GM23338 (cell line): ENCODE measurements at regions not wholly inside any gene's neighbourhood (a gene's known extent, or its start where the extent isn't known, plus 50 kb on each side); places are given as distances from the start of the nearest gene placed in this dataset.

Experiments used
- ATAC-seq: fragments of 200-7000 bp; cut with Tn5 transposase; 3 replicates; pipeline ENCODE4 v1.9.1; 2020
- DNase-seq: peaks from one replicate; pipeline ENCODE4 v3.0.0-alpha.2; 2015; ENCODE audit warnings: low spot score
- H2AFZ ChIP-seq: fragments of 200-600 bp; sonication (generic); 2 replicates; pipeline ENCODE4 v1.8.0; 2016; ENCODE audit warnings: antibody characterized with exemption, mild to moderate bottlenecking, moderate library complexity
- H3F3A ChIP-seq: fragments of 200-600 bp; sonication (generic); replicated peaks from 2 replicates; pipeline ENCODE4 v1.8.0; 2017; ENCODE audit warnings: antibody characterized with exemption, mixed run types, low read depth
- H3K27ac ChIP-seq: fragments of 200-600 bp; sonication (generic); 2 replicates; pipeline ENCODE4 v1.6.1; 2016; ENCODE audit warnings: low read depth
- H3K27me3 ChIP-seq: fragments of 200-600 bp; sonication (generic); 2 replicates; pipeline ENCODE4 v1.8.0; 2016; ENCODE audit warnings: mild to moderate bottlenecking, mixed run types, moderate library complexity; ENCODE audit not compliant: insufficient read depth
- H3K36me3 ChIP-seq: fragments of 200-600 bp; sonication (generic); 2 replicates; pipeline ENCODE4 v1.8.0; 2016; ENCODE audit warnings: mild to moderate bottlenecking; ENCODE audit not compliant: insufficient read depth
- H3K4me1 ChIP-seq: fragments of 200-600 bp; sonication (generic); 2 replicates; pipeline ENCODE4 v1.8.0; 2016; ENCODE audit warnings: mild to moderate bottlenecking, moderate library complexity; ENCODE audit not compliant: insufficient read depth
- H3K4me2 ChIP-seq: fragments of 200-600 bp; sonication (generic); 2 replicates; pipeline ENCODE4 v1.7.1; 2017; ENCODE audit warnings: mixed run types
- H3K4me3 ChIP-seq: fragments of 200-600 bp; sonication (generic); 2 replicates; pipeline ENCODE4 v1.6.1; 2016; ENCODE audit warnings: mixed run types
- H3K79me2 ChIP-seq: fragments of 200-600 bp; sonication (generic); replicated peaks from 2 replicates; pipeline ENCODE4 v1.8.0; 2017; ENCODE audit warnings: mild to moderate bottlenecking; ENCODE audit not compliant: insufficient read depth
- H3K9me2 ChIP-seq: fragments of 200-600 bp; sonication (generic); 2 replicates; pipeline ENCODE4 v1.8.0; 2017; ENCODE audit not compliant: insufficient read depth
- H4K20me1 ChIP-seq: fragments of 200-600 bp; sonication (generic); replicated peaks from 2 replicates; pipeline ENCODE4 v1.8.0; 2017; ENCODE audit warnings: mild to moderate bottlenecking; ENCODE audit not compliant: insufficient read depth
- H3K27ac Mint-ChIP-seq: 2 replicates; pipeline ENCODE4 v1.8.0; 2020; ENCODE audit warnings: inconsistent platforms, mild to moderate bottlenecking, moderate library complexity, mixed read lengths
- H3K27me3 Mint-ChIP-seq: 3 replicates; pipeline ENCODE4 v1.8.0; 2022; ENCODE audit warnings: low read depth, mild to moderate bottlenecking, moderate library complexity, mixed read lengths, inconsistent platforms; ENCODE audit not compliant: insufficient read depth, poor library complexity
- H3K36me3 Mint-ChIP-seq: 3 replicates; pipeline ENCODE4 v1.8.0; 2021; ENCODE audit warnings: low read depth, mild to moderate bottlenecking, inconsistent platforms, moderate library complexity, mixed read lengths
- H3K4me1 Mint-ChIP-seq: 3 replicates; pipeline ENCODE4 v1.8.0; 2020; ENCODE audit warnings: mild to moderate bottlenecking, inconsistent platforms, mixed read lengths
- H3K4me3 Mint-ChIP-seq: 3 replicates; pipeline ENCODE4 v1.8.0; 2021; ENCODE audit warnings: moderate library complexity, mild to moderate bottlenecking, inconsistent platforms, mixed read lengths
- H3K9me3 Mint-ChIP-seq: 3 replicates; pipeline ENCODE4 v1.8.0; 2020; ENCODE audit warnings: moderate library complexity, mild to moderate bottlenecking, inconsistent platforms, mixed read lengths
- CREB1 ChIP-seq: fragments of 250-450 bp; sonication (Bioruptor Pico); IDR thresholded peaks from 2 replicates; pipeline ENCODE4 v1.5.0; 2020; ENCODE audit warnings: low read depth, mild to moderate bottlenecking, moderate library complexity
- ETS1 ChIP-seq: IDR thresholded peaks from 2 replicates; pipeline ENCODE4 v1.6.1; 2016; ENCODE audit warnings: antibody characterized with exemption
- EZH2phosphoT487 ChIP-seq: fragments of 200-600 bp; sonication (generic); IDR thresholded peaks from one replicate; pipeline ENCODE4 v1.8.1; 2018; ENCODE audit warnings: antibody characterized with exemption; ENCODE audit not compliant: unreplicated experiment
- JUNB ChIP-seq: IDR thresholded peaks from one replicate; pipeline ENCODE4 v1.6.1; 2016; ENCODE audit warnings: antibody characterized with exemption; ENCODE audit not compliant: unreplicated experiment
- NANOG ChIP-seq: IDR thresholded peaks from 2 replicates; pipeline ENCODE4 v1.6.1; 2016; ENCODE audit warnings: antibody characterized with exemption, borderline replicate concordance
- POLR2AphosphoS5 ChIP-seq: IDR thresholded peaks from 2 replicates; pipeline ENCODE4 v1.6.1; 2016; ENCODE audit warnings: antibody characterized with exemption, low read depth
- REST ChIP-seq: IDR thresholded peaks from one replicate; pipeline ENCODE4 v1.6.1; 2018; ENCODE audit warnings: antibody characterized with exemption; ENCODE audit not compliant: unreplicated experiment
- STAT1 ChIP-seq: IDR thresholded peaks from one replicate; pipeline ENCODE4 v1.6.1; 2016; ENCODE audit warnings: antibody characterized with exemption; ENCODE audit not compliant: unreplicated experiment
- ZNF114 ChIP-seq: fragments of 250-450 bp; sonication (Bioruptor Pico); IDR thresholded peaks from 2 replicates; pipeline ENCODE4 v1.5.0; 2020; ENCODE audit warnings: mild to moderate bottlenecking, moderate library complexity
- ZNF462 ChIP-seq: fragments of 250-450 bp; sonication (Bioruptor Pico); IDR thresholded peaks from 2 replicates; pipeline ENCODE4 v1.5.0; 2020; ENCODE audit warnings: mild to moderate bottlenecking, moderate library complexity

GRCh38 chr2:8532438-8532837, 149.4 kb upstream of the ID2 start (continued):
- no peak for TF ChIP-seq ZNF462 (CRISPR knock-in tag)

GRCh38 chr2:8533923-8534322, 147.9 kb upstream of the ID2 start:
- no peak overlapping the region for H3K4me2 ChIP-seq
- no peak overlapping the region for H3K27ac ChIP-seq
- H3K27me3 ChIP-seq: no peaks in the 10 kb centered on the region
- H3K36me3 Mint-ChIP-seq: peaks cover 3% of the 10 kb centered on the region; the same call in 2 of the 3 replicates
- H3K4me1 Mint-ChIP-seq: peaks cover 3% of the 10 kb centered on the region; the same call in 1 of the 3 replicates
- no peak overlapping the region for H3K4me3 Mint-ChIP-seq
- peaks cover 8% of the 10 kb centered on the region for H3K27me3 Mint-ChIP-seq
- H3K79me2 ChIP-seq: no peaks in the 10 kb centered on the region
- no peak for DNase-seq
- H3K9me2 ChIP-seq: no peaks in the 10 kb centered on the region
- H4K20me1 ChIP-seq: no peaks in the 10 kb centered on the region
- no peaks in the 10 kb centered on the region for H3K36me3 ChIP-seq
- H3K9me3 Mint-ChIP-seq: peaks cover 14% of the 10 kb centered on the region
- no peak overlapping the region for H3K27ac Mint-ChIP-seq
- no peaks in the 10 kb centered on the region for H3F3A ChIP-seq
- H3K4me3 ChIP-seq: no peak overlapping the region
- no peak for ATAC-seq
- H3K4me1 ChIP-seq: no peaks in the 10 kb centered on the region
- no peak overlapping the region for H2AFZ ChIP-seq
- TF ChIP-seq CREB1 (CRISPR knock-in tag): no peak
- TF ChIP-seq EZH2phosphoT487: no peak
- TF ChIP-seq JUNB: no peak
- no peak for TF ChIP-seq NANOG
- TF ChIP-seq STAT1: no peak
- TF ChIP-seq ZNF114 (CRISPR knock-in tag): no peak
- TF ChIP-seq ETS1: no peak
- TF ChIP-seq POLR2AphosphoS5: no peak
- no peak for TF ChIP-seq REST
